ENCODE measurements at regions not wholly inside any gene's neighbourhood (a gene's known extent, or its start where the extent isn't known, plus 50 kb on each side); places are given as distances from the start of the nearest gene placed in this dataset.

- TF ChIP-seq POLR2A (IDR thresholded peaks at IDR 0.05) (no peak), CTCF (IDR thresholded peaks at IDR 0.05) (no peak)
Measured at GRCh38 chr4:31083456-31083855, 363.3 kb downstream of the PCDH7 start.
